ENCODE measurements at regions not wholly inside any gene's neighbourhood (a gene's known extent, or its start where the extent isn't known, plus 50 kb on each side); places are given as distances from the start of the nearest gene placed in this dataset.

GRCh38 chr9:12464400-12464799 is 228.8 kb upstream of the TYRP1 start:
- DNase-seq: no peak

- peak; percentile 4 for DNase-seq
Measured at GRCh38 chr9:12464910-12465512, 228.2 kb upstream of the TYRP1 start.

- DNase-seq: no peak
Measured at GRCh38 chr9:12469084-12469483, 224.1 kb upstream of the TYRP1 start.

GRCh38 chr9:12494411-12494810 is 198.8 kb upstream of the TYRP1 start:
- no peak for DNase-seq

- no peak for DNase-seq
Measured at GRCh38 chr9:12497790-12498189, 195.4 kb upstream of the TYRP1 start.

DNA sequence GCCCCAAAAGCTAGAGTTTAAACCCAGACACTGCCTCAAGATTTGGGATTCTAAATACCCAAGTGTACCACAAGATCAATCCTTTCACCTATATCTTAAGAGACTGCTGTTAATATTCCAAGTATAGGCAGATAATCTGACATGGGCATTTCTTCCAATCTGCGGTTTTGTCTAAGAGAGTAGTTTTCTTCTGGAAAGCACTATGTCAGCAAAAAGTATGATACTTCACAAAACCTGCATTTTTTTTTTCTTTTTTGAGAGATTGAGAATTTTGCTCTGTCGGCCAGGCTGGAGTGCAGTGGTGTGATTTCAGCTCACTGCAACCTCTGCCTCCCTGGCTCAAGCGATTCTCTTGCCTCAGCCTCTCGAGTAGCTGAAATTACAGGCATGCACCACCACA is 190.7 kb upstream of the TYRP1 start:
- DNase-seq: no peak

- no peak for DNase-seq
Measured at GRCh38 chr9:12503606-12504122, 189.5 kb upstream of the TYRP1 start.

DNA sequence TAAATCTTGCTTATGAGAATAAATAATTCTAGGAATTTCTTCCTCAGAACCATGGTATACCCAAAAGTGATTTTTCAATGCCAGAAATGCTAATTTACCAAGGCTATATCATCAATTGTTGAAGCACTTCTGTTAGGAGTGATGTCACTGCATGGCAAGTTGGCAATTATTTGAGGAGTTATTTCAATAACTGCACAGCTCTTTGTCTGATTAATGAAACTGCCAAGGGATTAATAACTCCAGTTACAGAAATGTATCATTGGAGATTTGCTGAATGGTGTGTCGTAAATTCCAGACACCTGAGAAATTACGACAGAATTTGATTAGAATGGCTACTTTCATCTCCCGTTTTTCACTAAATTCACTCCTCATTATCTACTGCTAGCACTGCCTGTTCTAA is 182.6 kb upstream of the TYRP1 start:
- DNase-seq: no peak

DNA sequence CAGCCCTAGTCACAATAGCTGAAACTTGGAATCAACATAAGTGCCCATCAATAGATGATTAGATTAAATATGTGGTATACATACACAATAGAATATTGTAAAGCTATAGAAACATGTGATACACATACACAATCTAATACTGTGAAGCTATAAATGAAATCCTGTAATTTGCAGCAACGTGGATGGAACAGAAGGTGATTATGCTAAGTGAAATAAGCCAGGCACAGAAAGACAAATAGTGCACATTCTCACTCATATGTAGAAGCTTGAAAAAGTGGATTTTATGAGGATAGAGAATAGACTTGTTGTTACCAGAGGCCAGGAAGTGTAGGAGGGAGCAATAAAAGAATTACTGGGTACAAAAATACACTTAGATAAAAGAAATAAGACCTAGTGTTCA is 181.5 kb upstream of the TYRP1 start:
- no peak for DNase-seq

DNA sequence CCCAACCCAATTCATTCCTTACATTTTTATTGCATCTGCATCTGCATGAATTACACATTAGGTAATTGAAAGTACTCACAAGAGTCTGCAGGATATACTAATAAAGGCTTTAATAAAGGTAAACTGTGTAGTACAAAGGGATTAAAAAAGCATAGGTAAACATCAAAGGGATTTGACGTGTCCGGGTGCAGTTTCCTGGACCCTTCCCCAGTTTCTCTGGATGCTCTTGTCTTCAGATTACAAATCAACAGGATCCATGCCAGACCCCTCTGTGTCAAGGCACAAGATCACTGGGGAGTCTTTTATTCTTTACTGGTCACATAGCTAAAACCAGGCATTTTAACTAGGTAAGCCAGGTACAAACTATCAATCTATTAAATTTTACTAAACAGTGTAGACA is 177.2 kb upstream of the TYRP1 start:
- DNase-seq: no peak

- no peak for DNase-seq
Measured at GRCh38 chr9:12516573-12516972, 176.6 kb upstream of the TYRP1 start.

DNA sequence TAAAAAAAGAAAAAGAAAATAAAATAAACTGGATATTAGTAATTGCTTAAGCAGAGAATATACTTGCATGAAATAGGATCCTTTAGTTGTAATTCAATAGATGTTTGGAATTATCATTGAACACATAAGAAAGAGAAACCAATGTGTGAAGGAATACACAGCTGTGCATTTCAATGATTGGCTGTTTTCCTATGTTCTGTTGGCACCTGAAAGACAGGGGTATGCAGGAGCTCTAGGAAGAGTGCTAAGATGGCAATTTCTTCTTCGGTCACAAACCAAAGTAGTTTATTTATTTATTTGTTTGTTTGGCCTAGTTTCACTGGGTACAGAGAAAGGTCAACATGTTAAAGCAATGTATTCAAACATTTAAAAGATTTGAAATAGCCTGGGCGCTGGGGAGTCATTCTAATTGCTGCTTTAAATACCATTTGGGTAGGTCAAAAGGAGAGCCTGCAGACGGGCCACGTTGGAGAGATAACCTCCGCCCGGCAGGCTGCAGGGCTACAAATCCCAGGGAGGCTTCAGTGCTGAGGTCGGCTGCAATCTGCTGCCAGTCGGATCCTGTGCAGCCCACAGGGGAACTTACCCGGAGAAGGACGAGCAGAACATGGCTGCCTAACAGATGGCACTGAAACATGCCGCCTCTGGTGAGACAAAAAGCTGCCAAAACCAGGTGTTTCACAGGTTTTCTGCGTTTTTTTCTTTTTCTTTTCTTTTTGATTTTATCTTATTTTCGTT is 154.2 kb upstream of the TYRP1 start:
- DNase-seq: peak; percentile 35

DNA sequence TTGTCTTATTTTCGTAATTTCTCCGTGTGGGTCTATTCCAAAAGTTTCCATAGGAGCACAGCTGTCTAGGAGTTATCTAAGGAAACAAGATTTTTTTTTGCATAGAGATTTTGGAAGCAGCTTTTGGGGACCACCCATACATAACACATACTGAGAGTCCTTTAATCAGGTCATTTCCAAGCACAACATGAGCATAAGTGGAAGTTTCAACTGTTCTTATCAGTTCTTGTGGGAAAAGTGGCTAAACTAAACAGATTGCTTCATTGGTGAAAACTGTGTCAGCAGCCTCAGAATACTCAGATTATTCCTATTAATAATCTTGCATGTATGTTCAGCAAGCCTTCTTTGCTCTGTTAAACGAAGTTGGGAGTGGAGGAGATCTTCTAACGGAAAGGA is 153.6 kb upstream of the TYRP1 start:
- no peak for DNase-seq

- DNase-seq: no peak
Measured at GRCh38 chr9:12544700-12545099, 148.5 kb upstream of the TYRP1 start.

- no peak for DNase-seq
Measured at GRCh38 chr9:12554636-12555035, 138.5 kb upstream of the TYRP1 start.

DNA sequence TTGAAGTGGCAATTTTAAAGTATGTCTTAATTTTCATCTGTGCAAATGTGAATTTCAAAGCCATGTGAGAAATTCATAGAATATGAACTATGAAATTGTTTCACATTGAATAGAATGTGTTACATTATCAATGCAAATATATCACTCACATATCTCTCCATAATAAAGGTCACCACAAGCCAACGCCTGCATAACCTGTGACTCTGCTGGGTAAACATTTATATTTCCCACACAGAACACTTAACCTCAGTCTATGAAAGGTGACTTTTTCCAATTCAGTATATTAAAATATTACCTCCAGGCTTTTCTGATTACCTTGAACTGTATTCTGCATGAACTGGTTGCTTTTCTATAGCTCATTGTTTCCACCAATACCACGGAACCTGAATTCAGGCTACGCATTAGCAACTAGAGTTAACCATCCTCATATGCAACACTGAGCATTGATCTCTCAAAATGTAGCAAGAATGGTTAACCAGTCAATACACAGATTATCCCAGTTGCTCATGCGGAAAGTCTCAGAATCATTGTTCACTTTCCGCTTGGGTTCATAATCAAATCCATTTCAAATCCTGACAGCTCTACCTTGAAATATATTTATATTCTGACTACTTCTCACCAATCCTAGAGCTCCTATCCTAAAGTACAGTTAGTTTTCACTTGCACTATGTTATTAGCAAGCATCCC is 126.6 kb upstream of the TYRP1 start:
- no peak for DNase-seq

DNA sequence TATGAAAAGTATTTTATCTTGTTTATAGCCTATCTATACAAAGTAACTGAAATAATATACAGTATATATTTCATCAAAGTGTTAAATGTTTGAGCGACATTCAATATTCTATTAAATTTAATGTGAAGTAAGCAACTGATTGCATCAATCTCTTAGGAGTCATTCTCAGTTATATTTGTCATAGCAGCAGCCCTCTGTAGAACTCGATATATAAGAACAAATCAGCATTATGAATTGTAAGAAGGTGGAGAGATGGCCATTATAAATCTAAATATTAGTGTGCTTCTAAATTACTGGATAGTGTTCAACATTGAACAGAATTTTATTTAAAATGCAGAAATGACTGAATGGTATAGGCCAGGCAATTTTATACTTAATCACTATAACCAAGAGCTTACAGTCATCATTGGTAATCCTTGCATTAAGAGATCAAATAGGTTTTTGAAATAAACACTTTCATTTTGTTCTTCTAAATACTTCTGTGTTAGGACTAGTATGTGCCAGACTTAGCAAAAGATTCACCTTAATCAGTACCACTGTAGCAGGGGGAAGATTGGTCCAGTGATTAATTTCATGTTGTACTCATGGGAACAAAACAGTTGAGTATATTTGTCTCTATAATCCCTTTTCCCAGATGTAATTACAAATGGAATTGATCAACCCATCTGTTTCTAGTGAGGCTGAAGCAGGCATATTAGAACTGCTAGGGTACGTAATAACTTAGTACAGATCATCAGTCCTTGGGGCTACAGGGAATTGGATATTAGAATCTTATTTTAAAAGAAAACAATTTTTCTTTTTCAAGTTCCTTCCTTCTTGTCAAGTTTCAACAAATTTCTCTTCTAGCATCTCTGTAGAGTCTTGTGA is 108.3 kb upstream of the TYRP1 start:
- DNase-seq: no peak

DNA sequence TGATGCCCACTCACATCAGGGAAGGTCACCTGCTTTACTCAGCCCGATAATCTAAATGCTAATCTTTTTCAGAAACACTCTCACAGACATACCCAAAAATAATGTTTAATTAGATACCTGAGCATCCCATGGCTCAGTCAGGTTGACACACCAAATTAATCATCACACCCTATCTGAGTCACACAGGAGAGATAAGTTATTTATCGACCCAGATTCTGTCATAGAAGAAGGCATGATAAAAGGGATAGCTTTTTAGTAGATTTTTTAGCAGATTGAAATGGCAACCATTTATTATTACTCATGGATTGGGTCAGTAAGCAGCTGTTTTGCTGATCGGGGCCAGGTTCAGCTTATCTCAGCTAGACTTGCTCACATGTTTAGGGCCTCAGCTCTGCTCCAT is 97.8 kb upstream of the TYRP1 start:
- peak; percentile 19 for DNase-seq

GRCh38 chr9:12604164-12604821 is 88.9 kb upstream of the TYRP1 start:
- no peak for DNase-seq

- no peak for DNase-seq
Measured at GRCh38 chr9:12612211-12612770, 80.9 kb upstream of the TYRP1 start.

DNA sequence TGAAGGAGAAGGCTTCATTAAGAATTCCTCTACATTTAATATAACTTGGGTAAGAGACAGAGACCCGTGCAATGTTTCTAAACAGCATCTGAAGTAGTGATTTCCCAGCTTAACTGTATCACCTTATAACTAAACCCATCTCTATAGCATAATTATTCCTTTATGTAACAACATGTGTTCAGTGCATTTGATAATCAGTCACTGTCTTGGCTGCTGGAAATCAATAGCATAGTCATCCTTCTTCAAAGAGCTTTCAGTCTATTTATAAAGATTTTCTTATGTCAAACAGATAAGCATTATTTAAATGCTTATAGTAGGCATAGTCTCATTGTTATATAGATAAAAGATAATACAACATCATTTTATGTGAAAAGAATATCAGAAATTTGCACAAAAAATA is 80.1 kb upstream of the TYRP1 start:
- DNase-seq: no peak

- DNase-seq: no peak
Measured at GRCh38 chr9:12614488-12614887, 78.7 kb upstream of the TYRP1 start.

All from NCI-H2171 (cell line).